D721Med (cell line): ENCODE measurements at regions not wholly inside any gene's neighbourhood (a gene's known extent, or its start where the extent isn't known, plus 50 kb on each side); places are given as distances from the start of the nearest gene placed in this dataset.

Source experiments
- DNase-seq: peaks from one replicate; pipeline ENCODE4 v3.0.0; 2011; ENCODE audit warnings: low spot score; ENCODE audit not compliant: insufficient read length
- FAIRE-seq: peaks from 2 replicates; lab custom pipeline; 2011; peaks lifted over from hg19 to GRCh38; lab: Jason Lieb, UNC
- CTCF ChIP-seq: IDR thresholded peaks from 2 replicates; pipeline ENCODE4 v1.5.1; 2012; ENCODE audit warnings: mild to moderate bottlenecking, control low read depth; ENCODE audit not compliant: insufficient read depth; ENCODE audit errors: missing control alignments

GRCh38 chr18:78293540-78293939 lies 686.1 kb upstream of the SALL3 start:
- no peak for FAIRE-seq
- no peak for TF ChIP-seq CTCF
- no peak for DNase-seq

- no peak for TF ChIP-seq CTCF
- FAIRE-seq (no peak), DNase-seq (no peak)
Observed at GRCh38 chr18:78293940-78294541, 685.6 kb upstream of the SALL3 start.

GRCh38 chr18:78295262-78295661 lies 684.4 kb upstream of the SALL3 start:
- FAIRE-seq (no peak), DNase-seq (no peak)
- TF ChIP-seq CTCF: no peak

GRCh38 chr18:78296166-78296565 lies 683.5 kb upstream of the SALL3 start:
- FAIRE-seq (no peak), DNase-seq (no peak)
- no peak for TF ChIP-seq CTCF

- no peak for FAIRE-seq
- no peak for DNase-seq
- no peak for TF ChIP-seq CTCF
Observed at GRCh38 chr18:78297048-78297447, 682.6 kb upstream of the SALL3 start.

- TF ChIP-seq CTCF: no peak
- DNase-seq (peak; percentile 5), FAIRE-seq (no peak)
Observed at GRCh38 chr18:78303519-78304191, 676.0 kb upstream of the SALL3 start.

GRCh38 chr18:78304192-78305164 lies 675.1 kb upstream of the SALL3 start:
- DNase-seq: no peak
- no peak for TF ChIP-seq CTCF
- no peak for FAIRE-seq
